ENCODE measurements at regions not wholly inside any gene's neighbourhood (a gene's known extent, or its start where the extent isn't known, plus 50 kb on each side); places are given as distances from the start of the nearest gene placed in this dataset.

- DNase-seq (ENCODE audit: low spot score), result no peak
These were observed 98.6 kb downstream of the FHDC1 start for GRCh38 chr4:153034681-153035080.

- no peak for DNase-seq (ENCODE audit: low spot score)
These were observed 100.9 kb downstream of the FHDC1 start for GRCh38 chr4:153036931-153037482.

GRCh38 chr4:153038623-153039311 is 102.6 kb downstream of the FHDC1 start:
- DNase-seq (ENCODE audit: low spot score), result no peak

- no peak for DNase-seq (ENCODE audit: low spot score)
These were observed 103.5 kb downstream of the FHDC1 start for GRCh38 chr4:153039542-153040185.

- DNase-seq (ENCODE audit: low spot score), result no peak
These were observed 104.6 kb downstream of the FHDC1 start for GRCh38 chr4:153040677-153041076.

GRCh38 chr4:153044036-153044435 is 107.9 kb downstream of the FHDC1 start:
- no peak for DNase-seq (ENCODE audit: low spot score)

GRCh38 chr4:153045111-153045982 is 109.2 kb downstream of the FHDC1 start:
- no peak for DNase-seq (ENCODE audit: low spot score)

- no peak for DNase-seq (ENCODE audit: low spot score)
These were observed 122.5 kb downstream of the FHDC1 start for GRCh38 chr4:153058671-153059060.

- no peak for DNase-seq (ENCODE audit: low spot score)
These were observed 124.1 kb downstream of the FHDC1 start for GRCh38 chr4:153060196-153060595.

- no peak for DNase-seq (ENCODE audit: low spot score)
These were observed 125.8 kb downstream of the FHDC1 start for GRCh38 chr4:153061971-153062370.

GRCh38 chr4:153062652-153063168 is 126.6 kb downstream of the FHDC1 start:
- no peak for DNase-seq (ENCODE audit: low spot score)

GRCh38 chr4:153063490-153063889 is 127.4 kb downstream of the FHDC1 start:
- DNase-seq (ENCODE audit: low spot score), result no peak

GRCh38 chr4:153064571-153064970 is 128.4 kb downstream of the FHDC1 start:
- DNase-seq (ENCODE audit: low spot score), result no peak

GRCh38 chr4:153065276-153065675 is 129.2 kb downstream of the FHDC1 start:
- no peak for DNase-seq (ENCODE audit: low spot score)

- DNase-seq (ENCODE audit: low spot score), result no peak
These were observed 131.3 kb downstream of the FHDC1 start for GRCh38 chr4:153067376-153067775.

GRCh38 chr4:153068751-153069150 is 132.6 kb downstream of the FHDC1 start:
- DNase-seq (ENCODE audit: low spot score), result no peak

GRCh38 chr4:153071958-153072598 is 132.2 kb upstream of the TRIM2 start:
- DNase-seq (ENCODE audit: low spot score), result no peak

- no peak for DNase-seq (ENCODE audit: low spot score)
These were observed 131.6 kb upstream of the TRIM2 start for GRCh38 chr4:153072661-153073060.

- DNase-seq (ENCODE audit: low spot score), result no peak
These were observed 129.8 kb upstream of the TRIM2 start for GRCh38 chr4:153074486-153074885.

- no peak for DNase-seq (ENCODE audit: low spot score)
These were observed 129.2 kb upstream of the TRIM2 start for GRCh38 chr4:153074936-153075630.

GRCh38 chr4:153075836-153076518 is 128.3 kb upstream of the TRIM2 start:
- no peak for DNase-seq (ENCODE audit: low spot score)
